ENCODE measurements at regions not wholly inside any gene's neighbourhood (a gene's known extent, or its start where the extent isn't known, plus 50 kb on each side); places are given as distances from the start of the nearest gene placed in this dataset.

- Histone ChIP-seq H3K27ac (ENCODE audit: low read depth, low read length) (no peak overlapping the region), H3K27me3 (ENCODE audit: control insufficient read depth, insufficient read depth, low read length, poor library complexity, severe bottlenecking) (peaks cover 42% of the 10 kb centered on the region), H3K4me1 (ENCODE audit: control insufficient read depth, insufficient read depth, low read length) (no peaks in the 10 kb centered on the region), H3K9ac (ENCODE audit: extremely low read depth, low read length, poor library complexity, severe bottlenecking) (no peak overlapping the region), H3K36me3 (ENCODE audit: control insufficient read depth, insufficient read depth, low read length) (no peaks in the 10 kb centered on the region), H3K4me3 (ENCODE audit: low read length) (no peak overlapping the region), H3K9me3 (ENCODE audit: control insufficient read depth, low read length) (no peaks in the 10 kb centered on the region)
- TF ChIP-seq CTCF (conservative IDR thresholded peaks at IDR 0.05), result no peak
- 76 to 88% methylated on average over 6 to 9 of the region's 9 CpGs for WGBS, 2 experiments (ENCODE audit: insufficient coverage in 1 of 2, insufficient read length in 1 of 2)
- no peaks in the 10 kb centered on the region for H3K36me3 Mint-ChIP-seq (ENCODE audit: low read depth)
- H3K4me3 Mint-ChIP-seq, result no peak overlapping the region
- no peaks in the 10 kb centered on the region for H3K4me1 Mint-ChIP-seq
- no peak overlapping the region for H3K27ac Mint-ChIP-seq
- no peak for DNase-seq
- H3K27me3 Mint-ChIP-seq (ENCODE audit: insufficient read depth), result peaks cover 50% of the 10 kb centered on the region
- H3K9me3 Mint-ChIP-seq, result no peaks in the 10 kb centered on the region
Observed at GRCh38 chr6:40152701-40153436, 218.6 kb upstream of the MOCS1 start.

GRCh38 chr6:40152196-40152595, 217.9 kb upstream of the MOCS1 start:
- no peak overlapping the region for H3K4me3 Mint-ChIP-seq
- H3K27me3 Mint-ChIP-seq (ENCODE audit: insufficient read depth), result peaks cover 51% of the 10 kb centered on the region
- no peaks in the 10 kb centered on the region for H3K36me3 Mint-ChIP-seq (ENCODE audit: low read depth)
- no peaks in the 10 kb centered on the region for H3K36me3 ChIP-seq (ENCODE audit: control insufficient read depth, insufficient read depth, low read length)
- no peak overlapping the region for H3K4me3 ChIP-seq (ENCODE audit: low read length)
- H3K27ac Mint-ChIP-seq, result no peak overlapping the region
- no peak overlapping the region for H3K9ac ChIP-seq (ENCODE audit: extremely low read depth, low read length, poor library complexity, severe bottlenecking)
- no peaks in the 10 kb centered on the region for H3K9me3 ChIP-seq (ENCODE audit: control insufficient read depth, low read length)
- no peaks in the 10 kb centered on the region for H3K4me1 ChIP-seq (ENCODE audit: control insufficient read depth, insufficient read depth, low read length)
- no peak for TF ChIP-seq CTCF (conservative IDR thresholded peaks at IDR 0.05)
- H3K9me3 Mint-ChIP-seq, result no peaks in the 10 kb centered on the region
- no peak for DNase-seq
- H3K27me3 ChIP-seq (ENCODE audit: control insufficient read depth, insufficient read depth, low read length, poor library complexity, severe bottlenecking), result peaks cover 42% of the 10 kb centered on the region
- H3K4me1 Mint-ChIP-seq, result no peaks in the 10 kb centered on the region
- H3K27ac ChIP-seq (ENCODE audit: low read depth, low read length), result no peak overlapping the region

GRCh38 chr6:40148882-40149573, 214.8 kb upstream of the MOCS1 start:
- H3K27me3 ChIP-seq (ENCODE audit: control insufficient read depth, insufficient read depth, low read length, poor library complexity, severe bottlenecking), result peaks cover 37% of the 10 kb centered on the region
- no peak overlapping the region for H3K27ac Mint-ChIP-seq
- WGBS, 2 experiments (ENCODE audit: insufficient coverage in 1 of 2, insufficient read length in 1 of 2), result 93 to 95% methylated on average over 2 of the region's 2 CpGs
- no peaks in the 10 kb centered on the region for H3K9me3 Mint-ChIP-seq
- H3K4me3 Mint-ChIP-seq, result no peak overlapping the region
- no peak overlapping the region for H3K27ac ChIP-seq (ENCODE audit: low read depth, low read length)
- no peak for DNase-seq
- no peak for TF ChIP-seq CTCF (conservative IDR thresholded peaks at IDR 0.05)
- no peaks in the 10 kb centered on the region for H3K9me3 ChIP-seq (ENCODE audit: control insufficient read depth, low read length)
- no peaks in the 10 kb centered on the region for H3K4me1 ChIP-seq (ENCODE audit: control insufficient read depth, insufficient read depth, low read length)
- H3K36me3 ChIP-seq (ENCODE audit: control insufficient read depth, insufficient read depth, low read length), result no peaks in the 10 kb centered on the region
- no peaks in the 10 kb centered on the region for H3K36me3 Mint-ChIP-seq (ENCODE audit: low read depth)
- H3K9ac ChIP-seq (ENCODE audit: extremely low read depth, low read length, poor library complexity, severe bottlenecking), result no peak overlapping the region
- H3K4me3 ChIP-seq (ENCODE audit: low read length), result no peak overlapping the region
- H3K4me1 Mint-ChIP-seq, result no peaks in the 10 kb centered on the region
- H3K27me3 Mint-ChIP-seq (ENCODE audit: insufficient read depth), result peaks cover 38% of the 10 kb centered on the region

All from endodermal cell (in vitro differentiated cells).